Progenitor cell of endocrine pancreas (in vitro differentiated cells): ENCODE measurements at regions not wholly inside any gene's neighbourhood (a gene's known extent, or its start where the extent isn't known, plus 50 kb on each side); places are given as distances from the start of the nearest gene placed in this dataset.

ENCODE experiments used
- DNase-seq: peaks from one replicate; pipeline ENCODE4 v3.0.0; 2021; ENCODE audit warnings: low spot score; ENCODE audit not compliant: unreplicated experiment
- H3K27ac Mint-ChIP-seq: 2 replicates; pipeline ENCODE4 v1.8.0; 2021; ENCODE audit warnings: mild to moderate bottlenecking, moderate library complexity, mixed read lengths
- H3K27me3 Mint-ChIP-seq: 2 replicates; pipeline ENCODE4 v1.8.0; 2021; ENCODE audit warnings: mixed read lengths
- H3K36me3 Mint-ChIP-seq: 2 replicates; pipeline ENCODE4 v1.8.0; 2022; ENCODE audit warnings: mixed read lengths; ENCODE audit not compliant: insufficient read depth
- H3K4me1 Mint-ChIP-seq: 2 replicates; pipeline ENCODE4 v1.8.0; 2021; ENCODE audit warnings: low read depth, mixed read lengths
- H3K4me3 Mint-ChIP-seq: 2 replicates; pipeline ENCODE4 v1.8.0; 2021; ENCODE audit warnings: low read depth, mild to moderate bottlenecking, moderate library complexity, mixed read lengths
- H3K9me3 Mint-ChIP-seq: 2 replicates; pipeline ENCODE4 v1.8.0; 2021; ENCODE audit warnings: low read depth, mixed read lengths
- TF ChIP-seq, protein P1 (sequence below): fragments of 200-600 bp; sonication (generic); IDR thresholded peaks from one replicate; pipeline ENCODE4 v1.5.0; 2021; ENCODE audit warnings: antibody characterized with exemption, mild to moderate bottlenecking; ENCODE audit not compliant: unreplicated experiment

DNA sequence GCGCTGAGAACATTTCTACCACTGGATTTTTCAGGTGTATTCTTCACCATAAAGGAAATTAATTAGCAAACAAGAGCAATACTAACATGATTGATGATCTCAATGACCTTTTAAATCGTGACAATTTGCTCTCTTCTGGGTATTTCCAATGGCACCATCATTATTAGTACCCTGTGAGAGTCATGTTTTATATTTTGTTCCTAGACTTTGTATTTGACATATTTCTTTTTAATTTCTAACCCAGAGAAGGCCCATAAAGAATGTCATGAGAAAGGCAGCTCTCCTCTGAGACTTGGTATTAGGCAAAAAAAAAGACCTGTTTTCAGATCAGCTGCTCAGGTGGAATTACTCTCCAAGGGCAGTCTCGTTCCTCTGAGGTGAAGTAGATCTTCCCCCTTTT, 1253.4 kb downstream of the ROBO2 start:
- DNase-seq, result no peak
- Mint-ChIP-seq H3K27ac (no peak overlapping the region), H3K36me3 (no peaks in the 10 kb centered on the region)

DNA sequence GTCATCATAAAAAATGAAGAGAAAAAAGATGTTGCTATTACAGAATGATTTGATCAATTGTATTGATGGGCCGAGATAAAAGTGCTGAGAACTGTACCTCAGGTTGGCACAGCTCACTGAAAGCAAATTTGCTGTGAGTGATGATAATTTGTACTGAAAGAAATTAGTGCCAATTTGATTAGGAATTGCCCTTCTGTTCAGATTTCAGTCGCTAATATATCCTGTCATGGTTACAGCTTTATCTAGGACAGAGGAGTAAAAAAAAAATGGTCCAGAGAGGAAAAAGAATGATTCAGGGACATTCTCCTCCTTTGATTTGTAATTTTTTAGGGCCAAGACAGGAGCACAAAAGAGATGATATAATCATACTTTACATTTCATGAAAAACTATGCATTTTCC, 1264.2 kb downstream of the ROBO2 start:
- TF ChIP-seq, protein P1, sequence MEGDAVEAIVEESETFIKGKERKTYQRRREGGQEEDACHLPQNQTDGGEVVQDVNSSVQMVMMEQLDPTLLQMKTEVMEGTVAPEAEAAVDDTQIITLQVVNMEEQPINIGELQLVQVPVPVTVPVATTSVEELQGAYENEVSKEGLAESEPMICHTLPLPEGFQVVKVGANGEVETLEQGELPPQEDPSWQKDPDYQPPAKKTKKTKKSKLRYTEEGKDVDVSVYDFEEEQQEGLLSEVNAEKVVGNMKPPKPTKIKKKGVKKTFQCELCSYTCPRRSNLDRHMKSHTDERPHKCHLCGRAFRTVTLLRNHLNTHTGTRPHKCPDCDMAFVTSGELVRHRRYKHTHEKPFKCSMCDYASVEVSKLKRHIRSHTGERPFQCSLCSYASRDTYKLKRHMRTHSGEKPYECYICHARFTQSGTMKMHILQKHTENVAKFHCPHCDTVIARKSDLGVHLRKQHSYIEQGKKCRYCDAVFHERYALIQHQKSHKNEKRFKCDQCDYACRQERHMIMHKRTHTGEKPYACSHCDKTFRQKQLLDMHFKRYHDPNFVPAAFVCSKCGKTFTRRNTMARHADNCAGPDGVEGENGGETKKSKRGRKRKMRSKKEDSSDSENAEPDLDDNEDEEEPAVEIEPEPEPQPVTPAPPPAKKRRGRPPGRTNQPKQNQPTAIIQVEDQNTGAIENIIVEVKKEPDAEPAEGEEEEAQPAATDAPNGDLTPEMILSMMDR, result no peak
- Mint-ChIP-seq H3K4me1 (no peaks in the 10 kb centered on the region), H3K4me3 (no peak overlapping the region), H3K27me3 (no peaks in the 10 kb centered on the region), H3K27ac (no peak overlapping the region), H3K36me3 (no peaks in the 10 kb centered on the region), H3K9me3 (peaks cover 11% of the 10 kb centered on the region)
- DNase-seq, result no peak

More for the DNA sequence above, 1253.4 kb downstream of the ROBO2 start:
- TF ChIP-seq, protein P1, result no peak
- Mint-ChIP-seq H3K4me3 (no peak overlapping the region), H3K4me1 (no peaks in the 10 kb centered on the region), H3K27me3 (peaks cover 3% of the 10 kb centered on the region), H3K9me3 (no peaks in the 10 kb centered on the region)

GRCh38 chr3:78312851-78313250, 1273.0 kb downstream of the ROBO2 start:
- H3K36me3 Mint-ChIP-seq, result no peaks in the 10 kb centered on the region
- no peak overlapping the region for H3K27ac Mint-ChIP-seq
- H3K9me3 Mint-ChIP-seq, result peaks cover 3% of the 10 kb centered on the region
- DNase-seq, result no peak
- H3K27me3 Mint-ChIP-seq, result peaks cover 4% of the 10 kb centered on the region
- peaks cover 6% of the 10 kb centered on the region for H3K4me1 Mint-ChIP-seq
- TF ChIP-seq, protein P1, result no peak
- no peak overlapping the region for H3K4me3 Mint-ChIP-seq

GRCh38 chr3:78313332-78313731, 1273.4 kb downstream of the ROBO2 start:
- TF ChIP-seq, protein P1, result no peak
- Mint-ChIP-seq H3K36me3 (no peaks in the 10 kb centered on the region), H3K27me3 (peaks cover 4% of the 10 kb centered on the region), H3K27ac (no peak overlapping the region), H3K4me3 (no peak overlapping the region), H3K4me1 (peaks cover 6% of the 10 kb centered on the region), H3K9me3 (peaks cover 3% of the 10 kb centered on the region)
- no peak for DNase-seq

DNA sequence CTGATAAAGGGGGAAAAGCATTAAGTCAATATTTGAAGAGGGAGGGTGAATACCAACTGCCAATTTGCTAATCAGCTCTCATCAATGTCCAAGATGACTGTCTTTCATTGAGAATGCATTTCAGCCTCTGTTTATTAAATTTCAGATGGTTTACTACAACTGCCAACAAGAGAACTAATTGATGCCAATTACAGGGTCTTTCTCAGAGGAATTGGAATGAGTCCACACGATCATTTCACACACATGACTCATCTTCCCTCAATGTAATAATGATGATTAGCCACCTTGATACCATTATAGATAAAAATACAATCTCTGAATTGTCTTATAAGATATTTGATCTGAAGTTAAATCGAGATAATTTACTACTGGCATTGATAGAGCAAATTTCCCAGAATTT, 1274.4 kb downstream of the ROBO2 start:
- H3K4me3 Mint-ChIP-seq, result no peak overlapping the region
- DNase-seq, result no peak
- H3K36me3 Mint-ChIP-seq, result no peaks in the 10 kb centered on the region
- H3K9me3 Mint-ChIP-seq, result peaks cover 3% of the 10 kb centered on the region
- TF ChIP-seq, protein P1, result no peak
- H3K27me3 Mint-ChIP-seq, result peaks cover 4% of the 10 kb centered on the region
- peaks cover 6% of the 10 kb centered on the region for H3K4me1 Mint-ChIP-seq
- no peak overlapping the region for H3K27ac Mint-ChIP-seq
